ENCODE measurements at regions not wholly inside any gene's neighbourhood (a gene's known extent, or its start where the extent isn't known, plus 50 kb on each side); places are given as distances from the start of the nearest gene placed in this dataset.

- intact Hi-C loops (cut with micrococcal nuclease), result no loop called here
- H3K27ac ChIP-seq (ENCODE audit: low read length), result no peak overlapping the region
- no peaks in the 10 kb centered on the region for H3K36me3 ChIP-seq (ENCODE audit: control insufficient read depth, insufficient read depth, low read length)
- H3K4me3 Mint-ChIP-seq, result no peak overlapping the region
- H3K4me3 ChIP-seq (ENCODE audit: low read length), result no peak overlapping the region
- no peak for ATAC-seq
- H3K4me1 Mint-ChIP-seq, result no peaks in the 10 kb centered on the region
- no peaks in the 10 kb centered on the region for H3K9me3 ChIP-seq (ENCODE audit: control insufficient read depth, insufficient read depth, low read length)
- TF ChIP-seq CTCF (IDR thresholded peaks at IDR 0.05), result no peak
- H3K27me3 ChIP-seq (ENCODE audit: control insufficient read depth, insufficient read depth, low read length), result no peaks in the 10 kb centered on the region
- H3K27ac Mint-ChIP-seq, result no peak overlapping the region
- peaks cover 8 to 18% of the 10 kb centered on the region in 2 donors for H3K9me3 Mint-ChIP-seq
- H3K27me3 Mint-ChIP-seq (ENCODE audit: low read depth in 2 of 2), result no peaks in the 10 kb centered on the region
- H3K36me3 Mint-ChIP-seq, result no peaks in the 10 kb centered on the region
- no peaks in the 10 kb centered on the region for H3K4me1 ChIP-seq (ENCODE audit: control insufficient read depth, insufficient read depth, low read length)
- no peak for DNase-seq
These were observed 986.9 kb upstream of the CHORDC1 start for GRCh38 chr11:91209751-91210150.

- Mint-ChIP-seq H3K27ac (no peak overlapping the region), H3K27me3 (ENCODE audit: low read depth in 2 of 2) (no peaks in the 10 kb centered on the region), H3K4me1 (no peaks in the 10 kb centered on the region), H3K9me3 (peaks cover 8 to 18% of the 10 kb centered on the region in 2 donors), H3K4me3 (no peak overlapping the region), H3K36me3 (no peaks in the 10 kb centered on the region)
- ATAC-seq, result no peak
- no peaks in the 10 kb centered on the region for H3K27me3 ChIP-seq (ENCODE audit: control insufficient read depth, insufficient read depth, low read length)
- no peaks in the 10 kb centered on the region for H3K4me1 ChIP-seq (ENCODE audit: control insufficient read depth, insufficient read depth, low read length)
- no peaks in the 10 kb centered on the region for H3K36me3 ChIP-seq (ENCODE audit: control insufficient read depth, insufficient read depth, low read length)
- TF ChIP-seq CTCF (IDR thresholded peaks at IDR 0.05), result no peak
- no peak overlapping the region for H3K27ac ChIP-seq (ENCODE audit: low read length)
- no peaks in the 10 kb centered on the region for H3K9me3 ChIP-seq (ENCODE audit: control insufficient read depth, insufficient read depth, low read length)
- no peak overlapping the region for H3K4me3 ChIP-seq (ENCODE audit: low read length)
- intact Hi-C loops (cut with micrococcal nuclease), result no loop called here
- DNase-seq, result no peak
These were observed 986.5 kb upstream of the CHORDC1 start for GRCh38 chr11:91209306-91209705.

GRCh38 chr11:91199866-91200265, 977.0 kb upstream of the CHORDC1 start:
- Mint-ChIP-seq H3K36me3 (no peaks in the 10 kb centered on the region), H3K27ac (no peak overlapping the region), H3K4me3 (no peak overlapping the region), H3K9me3 (peaks cover 16% of the 10 kb centered on the region in 2 donors), H3K4me1 (no peaks in the 10 kb centered on the region), H3K27me3 (ENCODE audit: low read depth in 2 of 2) (no peaks in the 10 kb centered on the region)
- Histone ChIP-seq H3K4me1 (ENCODE audit: control insufficient read depth, insufficient read depth, low read length) (no peaks in the 10 kb centered on the region), H3K9me3 (ENCODE audit: control insufficient read depth, insufficient read depth, low read length) (no peaks in the 10 kb centered on the region), H3K4me3 (ENCODE audit: low read length) (no peak overlapping the region), H3K27me3 (ENCODE audit: control insufficient read depth, insufficient read depth, low read length) (no peaks in the 10 kb centered on the region), H3K36me3 (ENCODE audit: control insufficient read depth, insufficient read depth, low read length) (no peaks in the 10 kb centered on the region), H3K27ac (ENCODE audit: low read length) (no peak overlapping the region)
- intact Hi-C loops (cut with micrococcal nuclease), result loop anchor here (10.0 kb wide), 1 partner anchor 55 kb away; no protein-coding TSS in a partner anchor
- no peak for DNase-seq
- TF ChIP-seq CTCF (IDR thresholded peaks at IDR 0.05), result no peak
- ATAC-seq, result no peak
- 89% methylated on average over 1 of the region's 1 CpG for WGBS (ENCODE audit: insufficient coverage)

- Mint-ChIP-seq H3K4me1 (no peaks in the 10 kb centered on the region), H3K9me3 (peaks cover 12 to 28% of the 10 kb centered on the region in 2 donors), H3K27me3 (ENCODE audit: low read depth in 2 of 2) (no peaks in the 10 kb centered on the region), H3K4me3 (no peak overlapping the region), H3K36me3 (no peaks in the 10 kb centered on the region), H3K27ac (no peak overlapping the region)
- Histone ChIP-seq H3K27me3 (ENCODE audit: control insufficient read depth, insufficient read depth, low read length) (no peaks in the 10 kb centered on the region), H3K27ac (ENCODE audit: low read length) (no peak overlapping the region), H3K36me3 (ENCODE audit: control insufficient read depth, insufficient read depth, low read length) (no peaks in the 10 kb centered on the region), H3K4me3 (ENCODE audit: low read length) (no peak overlapping the region), H3K9me3 (ENCODE audit: control insufficient read depth, insufficient read depth, low read length) (no peaks in the 10 kb centered on the region), H3K4me1 (ENCODE audit: control insufficient read depth, insufficient read depth, low read length) (no peaks in the 10 kb centered on the region)
- ATAC-seq (no peak), DNase-seq (no peak)
- intact Hi-C loops (cut with micrococcal nuclease), result loop anchor here (10.0 kb wide), 1 partner anchor 60 kb away; no protein-coding TSS in a partner anchor
- WGBS (ENCODE audit: insufficient coverage), result 67% methylated on average over 1 of the region's 2 CpGs
- no peak for TF ChIP-seq CTCF (IDR thresholded peaks at IDR 0.05)
These were observed 971.7 kb upstream of the CHORDC1 start for GRCh38 chr11:91194546-91194945.

All from natural killer cell (primary cell).